ENCODE measurements at regions not wholly inside any gene's neighbourhood (a gene's known extent, or its start where the extent isn't known, plus 50 kb on each side); places are given as distances from the start of the nearest gene placed in this dataset.

GRCh38 chr6:51019806-51020205, 201.1 kb downstream of the TFAP2B start:
- Histone ChIP-seq H3K27me3 (no peaks in the 10 kb centered on the region), H3K4me1 (no peaks in the 10 kb centered on the region), H3K4me3 (no peak overlapping the region), H3K27ac (replicated peaks in 1 of 4) (no peak overlapping the region), H3K36me3 (no peaks in the 10 kb centered on the region), H3K9me3 (no peaks in the 10 kb centered on the region)
- 70% methylated on average over 4 of the region's 5 CpGs for WGBS
- intact Hi-C loops (cut with DNase I), result no loop called here
- no peak for DNase-seq (ENCODE audit: extremely low spot score)
- TF ChIP-seq EP300 (IDR thresholded peaks at IDR 0.05) (no peak), POLR2A (IDR thresholded peaks at IDR 0.05; ENCODE audit: low read depth) (no peak), POLR2AphosphoS5 (IDR thresholded peaks at IDR 0.05) (no peak), CTCF (IDR thresholded peaks at IDR 0.05) (no peak)

DNA sequence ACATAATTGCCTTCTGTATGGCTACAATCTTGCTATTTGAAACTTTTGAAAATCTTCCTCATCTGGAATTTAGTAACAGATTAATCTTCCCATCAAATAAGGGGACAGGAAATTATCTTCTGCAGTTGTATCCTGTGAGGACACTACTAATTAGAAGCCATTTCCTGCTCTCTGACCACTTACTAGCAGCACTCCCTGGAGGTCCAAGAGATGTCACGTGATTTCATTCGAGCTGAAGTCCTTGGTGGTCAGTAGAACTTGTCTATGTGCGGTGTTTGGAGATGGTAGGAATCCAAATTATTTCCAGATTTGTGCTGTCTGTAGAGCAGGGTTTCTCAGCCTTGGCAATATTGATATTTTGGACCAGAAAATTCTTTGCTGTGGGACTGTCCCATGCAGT, 202.5 kb downstream of the TFAP2B start:
- H3K9me3 ChIP-seq, result no peaks in the 10 kb centered on the region
- no peak overlapping the region for H3K4me3 ChIP-seq
- no peaks in the 10 kb centered on the region for H3K36me3 ChIP-seq
- intact Hi-C loops (cut with DNase I), result no loop called here
- 55% methylated on average over 3 of the region's 3 CpGs for whole genome bisulfite sequencing
- DNase-seq (ENCODE audit: extremely low spot score), result no peak
- no peak overlapping the region for H3K27ac ChIP-seq (replicated peaks in 1 of 4)
- H3K27me3 ChIP-seq, result no peaks in the 10 kb centered on the region
- H3K4me1 ChIP-seq, result no peaks in the 10 kb centered on the region
- TF ChIP-seq EP300 (IDR thresholded peaks at IDR 0.05) (no peak), POLR2AphosphoS5 (IDR thresholded peaks at IDR 0.05) (no peak), POLR2A (IDR thresholded peaks at IDR 0.05; ENCODE audit: low read depth) (no peak), CTCF (IDR thresholded peaks at IDR 0.05) (no peak)

- intact Hi-C loops (cut with DNase I), result no loop called here
- Histone ChIP-seq H3K27ac (replicated peaks in 1 of 4) (no peak overlapping the region), H3K4me1 (no peaks in the 10 kb centered on the region), H3K36me3 (no peaks in the 10 kb centered on the region), H3K4me3 (no peak overlapping the region), H3K9me3 (no peaks in the 10 kb centered on the region), H3K27me3 (no peaks in the 10 kb centered on the region)
- 80% methylated on average over 3 of the region's 3 CpGs for whole genome bisulfite sequencing
- DNase-seq (ENCODE audit: extremely low spot score), result no peak
- TF ChIP-seq POLR2AphosphoS5 (IDR thresholded peaks at IDR 0.05) (no peak), POLR2A (IDR thresholded peaks at IDR 0.05; ENCODE audit: low read depth) (no peak)
Observed at GRCh38 chr6:51024126-51024525, 205.5 kb downstream of the TFAP2B start.

GRCh38 chr6:51025082-51025777, 206.6 kb downstream of the TFAP2B start:
- DNase-seq (ENCODE audit: extremely low spot score), result no peak
- no peaks in the 10 kb centered on the region for H3K36me3 ChIP-seq
- intact Hi-C loops (cut with DNase I), result no loop called here
- 88% methylated on average over 13 of the region's 18 CpGs for WGBS
- H3K27me3 ChIP-seq, result no peaks in the 10 kb centered on the region
- no peak for TF ChIP-seq POLR2A (IDR thresholded peaks at IDR 0.05; ENCODE audit: low read depth)
- no peak for TF ChIP-seq CTCF (IDR thresholded peaks at IDR 0.05)
- no peak for TF ChIP-seq EP300 (IDR thresholded peaks at IDR 0.05)
- no peak for TF ChIP-seq POLR2AphosphoS5 (IDR thresholded peaks at IDR 0.05)
- H3K4me3 ChIP-seq, result no peak overlapping the region
- H3K9me3 ChIP-seq, result no peaks in the 10 kb centered on the region
- H3K4me1 ChIP-seq, result no peaks in the 10 kb centered on the region
- no peak overlapping the region for H3K27ac ChIP-seq (replicated peaks in 1 of 4)

- WGBS, result 64% methylated on average over 5 of the region's 5 CpGs
- intact Hi-C loops (cut with DNase I), result no loop called here
Observed at GRCh38 chr6:51027283-51028065, 208.8 kb downstream of the TFAP2B start.

More at GRCh38 chr6:51027283-51028065, 208.8 kb downstream of the TFAP2B start:
- no peaks in the 10 kb centered on the region for H3K36me3 ChIP-seq
- TF ChIP-seq EP300 (IDR thresholded peaks at IDR 0.05) (no peak), POLR2AphosphoS5 (IDR thresholded peaks at IDR 0.05) (no peak), CTCF (IDR thresholded peaks at IDR 0.05) (no peak), POLR2A (IDR thresholded peaks at IDR 0.05; ENCODE audit: low read depth) (no peak)
- no peak for DNase-seq (ENCODE audit: extremely low spot score)
- H3K4me1 ChIP-seq, result no peaks in the 10 kb centered on the region
- H3K27me3 ChIP-seq, result no peaks in the 10 kb centered on the region
- no peak overlapping the region for H3K27ac ChIP-seq (replicated peaks in 1 of 4)
- no peaks in the 10 kb centered on the region for H3K9me3 ChIP-seq
- no peak overlapping the region for H3K4me3 ChIP-seq
